Mucosa of rectum (tissue), 2 donors: ENCODE measurements at regions not wholly inside any gene's neighbourhood (a gene's known extent, or its start where the extent isn't known, plus 50 kb on each side); places are given as distances from the start of the nearest gene placed in this dataset.

ENCODE experiments used
- H3K27ac ChIP-seq, 2 donors: one replicate each; pipeline ENCODE4 v1.7.0; 2013; ENCODE audit warnings: inconsistent platforms in 2 of 2, low read depth in 2 of 2, low read length in 2 of 2
- H3K27me3 ChIP-seq, 2 donors: one replicate each; pipeline ENCODE4 v1.7.0; 2013; ENCODE audit warnings: low read length in 2 of 2; ENCODE audit not compliant: control insufficient read depth in 2 of 2, insufficient read depth in 2 of 2
- H3K36me3 ChIP-seq, 2 donors: one replicate each; pipeline ENCODE4 v1.7.0; 2013; ENCODE audit warnings: low read length in 2 of 2; ENCODE audit not compliant: control insufficient read depth in 2 of 2, insufficient read depth in 2 of 2
- H3K4me1 ChIP-seq, 2 donors: one replicate each; pipeline ENCODE4 v1.7.0; 2013; ENCODE audit warnings: low read length in 2 of 2, mild to moderate bottlenecking in 1 of 2; ENCODE audit not compliant: control insufficient read depth in 2 of 2, insufficient read depth in 2 of 2
- H3K4me3 ChIP-seq, 2 donors: one replicate each; pipeline ENCODE4 v1.7.0; 2013; ENCODE audit warnings: low read length in 2 of 2
- H3K9ac ChIP-seq, 2 donors: one replicate each; pipeline ENCODE4 v1.7.0; 2013; ENCODE audit warnings: low read length in 2 of 2, low read depth in 1 of 2, mild to moderate bottlenecking in 1 of 2
- H3K9me3 ChIP-seq, 2 donors: one replicate each; pipeline ENCODE4 v1.7.0; 2013; ENCODE audit warnings: low read length in 2 of 2; ENCODE audit not compliant: control insufficient read depth in 2 of 2
- donor health status: healthy.
- donor health status: Normal muscosa, but diverticular disease.

- H3K4me1 ChIP-seq: no peaks in the 10 kb centered on the region
- no peak overlapping the region for H3K27ac ChIP-seq
- peaks cover 0 to 2% of the 10 kb centered on the region in 2 donors for H3K9me3 ChIP-seq
- H3K4me3 ChIP-seq: no peak overlapping the region
- H3K27me3 ChIP-seq: no peaks in the 10 kb centered on the region
- no peaks in the 10 kb centered on the region for H3K36me3 ChIP-seq
- H3K9ac ChIP-seq: no peak overlapping the region
Measured at GRCh38 chr18:1976484-1976883, 594.8 kb downstream of the METTL4 start.

GRCh38 chr18:1982056-1982455, 589.2 kb downstream of the METTL4 start:
- Histone ChIP-seq H3K27me3 (no peaks in the 10 kb centered on the region), H3K9me3 (peaks cover 0 to 2% of the 10 kb centered on the region in 2 donors), H3K36me3 (no peaks in the 10 kb centered on the region), H3K4me1 (no peaks in the 10 kb centered on the region), H3K27ac (no peak overlapping the region), H3K4me3 (no peak overlapping the region), H3K9ac (no peak overlapping the region)

GRCh38 chr18:1983746-1984515, 587.4 kb downstream of the METTL4 start:
- H3K4me3 ChIP-seq: no peak overlapping the region
- no peak overlapping the region for H3K9ac ChIP-seq
- H3K27me3 ChIP-seq: no peaks in the 10 kb centered on the region
- no peak overlapping the region for H3K27ac ChIP-seq
- H3K9me3 ChIP-seq: peaks cover 0 to 2% of the 10 kb centered on the region in 2 donors
- no peaks in the 10 kb centered on the region for H3K4me1 ChIP-seq
- no peaks in the 10 kb centered on the region for H3K36me3 ChIP-seq

- Histone ChIP-seq H3K9ac (no peak overlapping the region), H3K36me3 (no peaks in the 10 kb centered on the region), H3K4me3 (no peak overlapping the region), H3K27me3 (no peaks in the 10 kb centered on the region), H3K4me1 (no peaks in the 10 kb centered on the region), H3K27ac (no peak overlapping the region), H3K9me3 (peaks cover 0 to 2% of the 10 kb centered on the region in 2 donors)
Measured at GRCh38 chr18:1993866-1994265, 577.4 kb downstream of the METTL4 start.

- Histone ChIP-seq H3K36me3 (no peaks in the 10 kb centered on the region), H3K9me3 (peaks cover 0 to 2% of the 10 kb centered on the region in 2 donors), H3K27me3 (no peaks in the 10 kb centered on the region), H3K4me3 (no peak overlapping the region), H3K9ac (no peak overlapping the region), H3K27ac (no peak overlapping the region), H3K4me1 (no peaks in the 10 kb centered on the region)
Measured at GRCh38 chr18:1994471-1994870, 576.8 kb downstream of the METTL4 start.

- H3K36me3 ChIP-seq: no peaks in the 10 kb centered on the region
- H3K4me3 ChIP-seq: no peak overlapping the region
- H3K9me3 ChIP-seq: peaks cover 0 to 2% of the 10 kb centered on the region in 2 donors
- no peaks in the 10 kb centered on the region for H3K4me1 ChIP-seq
- no peaks in the 10 kb centered on the region for H3K27me3 ChIP-seq
- H3K9ac ChIP-seq: no peak overlapping the region
- no peak overlapping the region for H3K27ac ChIP-seq
Measured at GRCh38 chr18:1995041-1995612, 576.2 kb downstream of the METTL4 start.

- H3K27ac ChIP-seq: no peak overlapping the region
- H3K4me3 ChIP-seq: no peak overlapping the region
- no peaks in the 10 kb centered on the region for H3K4me1 ChIP-seq
- no peak overlapping the region for H3K9ac ChIP-seq
- no peaks in the 10 kb centered on the region for H3K36me3 ChIP-seq
- no peaks in the 10 kb centered on the region for H3K27me3 ChIP-seq
- H3K9me3 ChIP-seq: peaks cover 0 to 2% of the 10 kb centered on the region in 2 donors
Measured at GRCh38 chr18:1998121-1998520, 573.2 kb downstream of the METTL4 start.

- Histone ChIP-seq H3K9me3 (peaks cover 0 to 2% of the 10 kb centered on the region in 2 donors), H3K27ac (no peak overlapping the region)
Measured at GRCh38 chr18:1999387-1999786, 571.9 kb downstream of the METTL4 start.

GRCh38 chr18:2002151-2002550, 569.2 kb downstream of the METTL4 start:
- no peaks in the 10 kb centered on the region for H3K4me1 ChIP-seq
- H3K9me3 ChIP-seq: no peaks in the 10 kb centered on the region
- H3K27ac ChIP-seq: no peak overlapping the region
- no peak overlapping the region for H3K4me3 ChIP-seq
- no peaks in the 10 kb centered on the region for H3K36me3 ChIP-seq
- H3K27me3 ChIP-seq: no peaks in the 10 kb centered on the region
- no peak overlapping the region for H3K9ac ChIP-seq

More at GRCh38 chr18:1999387-1999786, 571.9 kb downstream of the METTL4 start:
- no peak overlapping the region for H3K4me3 ChIP-seq
- H3K27me3 ChIP-seq: no peaks in the 10 kb centered on the region
- H3K36me3 ChIP-seq: no peaks in the 10 kb centered on the region
- no peak overlapping the region for H3K9ac ChIP-seq
- no peaks in the 10 kb centered on the region for H3K4me1 ChIP-seq

GRCh38 chr18:2002604-2003003, 568.7 kb downstream of the METTL4 start:
- Histone ChIP-seq H3K4me1 (no peaks in the 10 kb centered on the region), H3K9ac (no peak overlapping the region), H3K9me3 (no peaks in the 10 kb centered on the region), H3K4me3 (no peak overlapping the region), H3K27me3 (no peaks in the 10 kb centered on the region), H3K36me3 (no peaks in the 10 kb centered on the region), H3K27ac (no peak overlapping the region)
